ENCODE measurements at regions not wholly inside any gene's neighbourhood (a gene's known extent, or its start where the extent isn't known, plus 50 kb on each side); places are given as distances from the start of the nearest gene placed in this dataset.

GRCh38 chr3:191761906-191762305 is 300.9 kb downstream of the PYDC2 start:
- DNase-seq = no peak
- no peak for TF ChIP-seq POLR2AphosphoS5 (IDR thresholded peaks at IDR 0.05)
- no peak for TF ChIP-seq POLR2A (IDR thresholded peaks at IDR 0.05)
- TF ChIP-seq CTCF (IDR thresholded peaks at IDR 0.05) = no peak
- no peak for TF ChIP-seq EP300 (IDR thresholded peaks at IDR 0.05)
- H3K9me3 ChIP-seq = no peaks in the 10 kb centered on the region
- no peak overlapping the region for H3K27ac ChIP-seq
- 71 to 80% (median 77%) methylated on average over 2 of the region's 2 CpGs for WGBS, 5 donors
- H3K27me3 ChIP-seq = no peaks in the 10 kb centered on the region
- no peaks in the 10 kb centered on the region for H3K4me1 ChIP-seq
- H3K4me3 ChIP-seq = no peak overlapping the region
- H3K36me3 ChIP-seq = no peaks in the 10 kb centered on the region
- intact Hi-C loops (cut with DNase I; ENCODE audit: low total_unique reads) = no loop called here

GRCh38 chr3:191762323-191762960 is 301.5 kb downstream of the PYDC2 start:
- H3K9me3 ChIP-seq = no peaks in the 10 kb centered on the region
- H3K36me3 ChIP-seq = no peaks in the 10 kb centered on the region
- peak in 1 of 2 donors; percentile 41 for DNase-seq
- no peak overlapping the region for H3K27ac ChIP-seq
- no peaks in the 10 kb centered on the region for H3K27me3 ChIP-seq
- H3K4me3 ChIP-seq = no peak overlapping the region
- no peak for TF ChIP-seq EP300 (IDR thresholded peaks at IDR 0.05)
- no peak for TF ChIP-seq POLR2A (IDR thresholded peaks at IDR 0.05)
- TF ChIP-seq CTCF (IDR thresholded peaks at IDR 0.05) = no peak
- TF ChIP-seq POLR2AphosphoS5 (IDR thresholded peaks at IDR 0.05) = no peak
- WGBS, 5 donors = 41 to 53% (median 43%) methylated on average over 5 of the region's 5 CpGs
- intact Hi-C loops (cut with DNase I; ENCODE audit: low total_unique reads) = no loop called here
- no peaks in the 10 kb centered on the region for H3K4me1 ChIP-seq

- no peak for DNase-seq
- 69 to 80% (median 75%) methylated on average over 2 of the region's 2 CpGs for WGBS, 5 donors
- Histone ChIP-seq H3K36me3 (no peaks in the 10 kb centered on the region), H3K27me3 (no peaks in the 10 kb centered on the region), H3K9me3 (peaks cover 0 to 13% (median 5%) of the 10 kb centered on the region in 4 donors), H3K4me1 (no peaks in the 10 kb centered on the region), H3K27ac (no peak overlapping the region), H3K4me3 (no peak overlapping the region)
- intact Hi-C loops (cut with DNase I; ENCODE audit: low total_unique reads) = no loop called here
- TF ChIP-seq EP300 (IDR thresholded peaks at IDR 0.05) = no peak
- TF ChIP-seq CTCF (IDR thresholded peaks at IDR 0.05) = no peak
- no peak for TF ChIP-seq POLR2AphosphoS5 (IDR thresholded peaks at IDR 0.05)
- no peak for TF ChIP-seq POLR2A (IDR thresholded peaks at IDR 0.05)
Observed at GRCh38 chr3:191768421-191768820, 307.5 kb downstream of the PYDC2 start.

GRCh38 chr3:191770541-191770940 is 309.6 kb downstream of the PYDC2 start:
- no peaks in the 10 kb centered on the region for H3K4me1 ChIP-seq
- intact Hi-C loops (cut with DNase I; ENCODE audit: low total_unique reads) = no loop called here
- H3K27ac ChIP-seq = no peak overlapping the region
- peaks cover 0 to 13% (median 5%) of the 10 kb centered on the region in 4 donors for H3K9me3 ChIP-seq
- no peaks in the 10 kb centered on the region for H3K27me3 ChIP-seq
- no peak for DNase-seq
- no peaks in the 10 kb centered on the region for H3K36me3 ChIP-seq
- 50 to 67% (median 63%) methylated on average over 1 of the region's 1 CpG for WGBS, 5 donors
- TF ChIP-seq POLR2AphosphoS5 (IDR thresholded peaks at IDR 0.05) (no peak), EP300 (IDR thresholded peaks at IDR 0.05) (no peak)
- H3K4me3 ChIP-seq = no peak overlapping the region

- intact Hi-C loops (cut with DNase I; ENCODE audit: low total_unique reads) = no loop called here
- Histone ChIP-seq H3K4me1 (no peaks in the 10 kb centered on the region), H3K9me3 (peaks cover 0 to 5% (median 2%) of the 10 kb centered on the region in 4 donors), H3K4me3 (no peak overlapping the region), H3K27ac (no peak overlapping the region), H3K36me3 (no peaks in the 10 kb centered on the region), H3K27me3 (no peaks in the 10 kb centered on the region)
- WGBS, 5 donors = 48 to 66% (median 65%) methylated on average over 4 of the region's 4 CpGs
- no peak for DNase-seq
- TF ChIP-seq POLR2A (IDR thresholded peaks at IDR 0.05) (no peak), CTCF (IDR thresholded peaks at IDR 0.05) (no peak), POLR2AphosphoS5 (IDR thresholded peaks at IDR 0.05) (no peak), EP300 (IDR thresholded peaks at IDR 0.05) (no peak)
Observed at GRCh38 chr3:191774485-191774884, 313.5 kb downstream of the PYDC2 start.

Data from stomach (tissue), 8 donors.